ENCODE measurements at regions not wholly inside any gene's neighbourhood (a gene's known extent, or its start where the extent isn't known, plus 50 kb on each side); places are given as distances from the start of the nearest gene placed in this dataset.

- no peak overlapping the region for H2AFZ ChIP-seq (ENCODE audit: low read length)
- ChIA-PET POLR2A (ENCODE audit: partially characterized antibody) (no interaction called here), CTCF (ENCODE audit: partially characterized antibody) (no interaction called here)
- WGBS, 2 experiments (ENCODE audit: extremely low coverage in 1 of 2, insufficient coverage in 1 of 2, insufficient read length in 1 of 2, insufficient replicate concordance in 2 of 2, low coverage in 1 of 2, low lambda C conversion rate in 2 of 2, missing lambda C conversion rate in 1 of 2): 83% methylated on average over 1 of the region's 1 CpG; no CpG with 5 or more reads in 1 of the 2 experiments
- no peaks in the 10 kb centered on the region for H3K23me2 ChIP-seq (ENCODE audit: low read depth, low read length)
- no peak overlapping the region for H2BK5ac ChIP-seq (ENCODE audit: low read depth, low read length)
- H3K9ac ChIP-seq (replicated peaks in 1 of 4; ENCODE audit: extremely low read depth in 1 of 4, low read depth in 3 of 4, low read length in 3 of 4): no peak overlapping the region
- no peaks in the 10 kb centered on the region for H3K4me1 ChIP-seq (replicated peaks in 1 of 4; ENCODE audit: control insufficient read depth in 3 of 4, insufficient read depth in 4 of 4, low read length in 3 of 4)
- H3K18ac ChIP-seq (ENCODE audit: extremely low read depth, low read length): no peak overlapping the region
- no peak overlapping the region for H2BK12ac ChIP-seq (ENCODE audit: low read depth, low read length)
- H4K20me1 ChIP-seq (replicated peaks in 1 of 2; ENCODE audit: control insufficient read depth in 1 of 2, insufficient read depth in 2 of 2, low read length in 2 of 2): no peaks in the 10 kb centered on the region
- no peak for TF ChIP-seq CHD2 (IDR thresholded peaks at IDR 0.05; ENCODE audit: low read length)
- no peak for TF ChIP-seq SP2 (IDR thresholded peaks at IDR 0.05; ENCODE audit: low read length)
- TF ChIP-seq PHF8 (conservative IDR thresholded peaks at IDR 0.05; ENCODE audit: low read depth, low read length): no peak
- TF ChIP-seq HDAC2 (IDR thresholded peaks at IDR 0.05; ENCODE audit: borderline replicate concordance in 1 of 2, low read depth in 2 of 2, low read length in 2 of 2): no peak
- no peak for TF ChIP-seq BRCA1 (IDR thresholded peaks at IDR 0.05; ENCODE audit: low read depth, low read length)
- no peak for TF ChIP-seq SIX5 (IDR thresholded peaks at IDR 0.05; ENCODE audit: low read depth, low read length)
- TF ChIP-seq ATF2 (IDR thresholded peaks at IDR 0.05; ENCODE audit: low read length): no peak
- TF ChIP-seq TBP (IDR thresholded peaks at IDR 0.05; ENCODE audit: low read depth, low read length): no peak
- TF ChIP-seq SIRT6 (IDR thresholded peaks at IDR 0.05; ENCODE audit: low read length): no peak
- no peaks in the 10 kb centered on the region for H3K36me3 ChIP-seq (ENCODE audit: control insufficient read depth in 2 of 4, insufficient read depth in 4 of 4, low read length in 3 of 4)
- FAIRE-seq (no peak), DNase-seq (ENCODE audit: low read depth in 1 of 2, low spot score in 2 of 2) (no peak)
- H3K23ac ChIP-seq (ENCODE audit: insufficient read length): no peak overlapping the region
- no peak overlapping the region for H4K91ac ChIP-seq (replicated peaks; ENCODE audit: insufficient read length, low read length)
- H4K8ac ChIP-seq (ENCODE audit: extremely low read depth, insufficient read depth, low read length): no peak overlapping the region
- no peaks in the 10 kb centered on the region for H3K9me3 ChIP-seq (ENCODE audit: insufficient read depth in 2 of 2, low read depth in 1 of 2, low read length in 1 of 2)
- H3K4ac ChIP-seq (replicated peaks; ENCODE audit: insufficient read length, low read depth, low read length): no peak overlapping the region
- no peak overlapping the region for H2BK120ac ChIP-seq (replicated peaks; ENCODE audit: low read depth, low read length)
- H3K27ac ChIP-seq (ENCODE audit: low read depth, low read length): no peak overlapping the region
- no peaks in the 10 kb centered on the region for H3K79me1 ChIP-seq (ENCODE audit: low read depth, low read length)
- H3K4me3 ChIP-seq (ENCODE audit: extremely low read depth in 1 of 4, insufficient read depth in 2 of 4, low read depth in 3 of 4, low read length in 4 of 4): no peak overlapping the region
- H3K14ac ChIP-seq (ENCODE audit: insufficient read length): no peak overlapping the region
- H4K5ac ChIP-seq (ENCODE audit: insufficient read length, low read depth, low read length): no peak overlapping the region
- H3K27me3 ChIP-seq (replicated peaks in 1 of 4; ENCODE audit: control insufficient read depth in 3 of 4, extremely low read depth in 1 of 4, insufficient read depth in 3 of 4, low read length in 3 of 4): no peaks in the 10 kb centered on the region
- H2BK20ac ChIP-seq (ENCODE audit: low read length): no peak overlapping the region
- H3K79me2 ChIP-seq (ENCODE audit: control insufficient read depth in 1 of 2, insufficient read depth in 2 of 2, low read length in 2 of 2): no peaks in the 10 kb centered on the region
- no peak overlapping the region for H2AK5ac ChIP-seq (ENCODE audit: low read depth, low read length)
- no peak overlapping the region for H2BK15ac ChIP-seq (ENCODE audit: low read length)
- no peak overlapping the region for H3K56ac ChIP-seq (replicated peaks; ENCODE audit: insufficient read length, low read depth, low read length)
- H3K4me2 ChIP-seq (ENCODE audit: insufficient read depth in 1 of 2, low read depth in 2 of 2, low read length in 2 of 2): no peak overlapping the region
These were observed 182.1 kb downstream of the SCG2 start for GRCh38 chr2:223420048-223420447.

All from H1 (cell line).